NK-92 treated with Interleukin-12 subunit alpha and Interleukin-12 subunit beta, amount 100 ng/mL, for 24 hours (cell line): ENCODE measurements at regions not wholly inside any gene's neighbourhood (a gene's known extent, or its start where the extent isn't known, plus 50 kb on each side); places are given as distances from the start of the nearest gene placed in this dataset.
"Not testable (repeated sequence)": the region's sequence is repeated elsewhere in the genome, so short reads cannot be mapped to it uniquely, and the experiment has no call there.

ENCODE experiments used
- DNase-seq: peaks from one replicate; lab custom pipeline; 2025; lab: John Stamatoyannopoulos, UW

GRCh38 chr6:84353459-84354423 lies 126.3 kb upstream of the CEP162 start:
- no peak for DNase-seq

GRCh38 chr6:84350397-84350796 lies 123.0 kb upstream of the CEP162 start:
- no peak for DNase-seq

GRCh38 chr6:84349542-84349941 lies 122.1 kb upstream of the CEP162 start:
- DNase-seq: no peak

GRCh38 chr6:84348801-84349200 lies 121.4 kb upstream of the CEP162 start:
- DNase-seq: no peak

GRCh38 chr6:84346372-84346771 lies 118.9 kb upstream of the CEP162 start:
- DNase-seq: no peak

GRCh38 chr6:84344005-84344404 lies 116.6 kb upstream of the CEP162 start:
- no peak for DNase-seq

- DNase-seq: no peak
These were observed 113.0 kb upstream of the CEP162 start for GRCh38 chr6:84340422-84340821.

GRCh38 chr6:84333842-84334241 lies 106.4 kb upstream of the CEP162 start:
- no peak for DNase-seq

GRCh38 chr6:84332139-84333034 lies 104.9 kb upstream of the CEP162 start:
- DNase-seq: no peak

GRCh38 chr6:84330325-84330724 lies 102.9 kb upstream of the CEP162 start:
- no peak for DNase-seq

- no peak for DNase-seq
These were observed 102.1 kb upstream of the CEP162 start for GRCh38 chr6:84329516-84329915.

GRCh38 chr6:84329077-84329476 lies 101.6 kb upstream of the CEP162 start:
- no peak for DNase-seq

- no peak for DNase-seq
These were observed 90.0 kb upstream of the CEP162 start for GRCh38 chr6:84317463-84317862.

GRCh38 chr6:84314377-84314898 lies 87.0 kb upstream of the CEP162 start:
- no peak for DNase-seq

- no peak for DNase-seq
These were observed 81.9 kb upstream of the CEP162 start for GRCh38 chr6:84309336-84309735.

- no peak for DNase-seq
These were observed 77.4 kb upstream of the CEP162 start for GRCh38 chr6:84304881-84305280.

GRCh38 chr6:84291033-84291432 lies 63.6 kb upstream of the CEP162 start:
- DNase-seq: not testable (repeated sequence)

- DNase-seq: no peak
These were observed 57.1 kb upstream of the CEP162 start for GRCh38 chr6:84284428-84285049.

GRCh38 chr6:84282550-84282949 lies 55.1 kb upstream of the CEP162 start:
- no peak for DNase-seq

GRCh38 chr6:84280639-84281038 lies 53.2 kb upstream of the CEP162 start:
- no peak for DNase-seq

GRCh38 chr6:84280030-84280429 lies 52.6 kb upstream of the CEP162 start:
- no peak for DNase-seq
